IPS DF 4.7 (cell line): ENCODE measurements at regions not wholly inside any gene's neighbourhood (a gene's known extent, or its start where the extent isn't known, plus 50 kb on each side); places are given as distances from the start of the nearest gene placed in this dataset.
"Not testable (repeated sequence)": the region's sequence is repeated elsewhere in the genome, so short reads cannot be mapped to it uniquely, and the experiment has no call there.

Source experiments
- DNase-seq: peaks from one replicate; pipeline ENCODE4 v3.0.0-alpha.2; 2013; ENCODE audit warnings: low spot score; ENCODE audit errors: extremely low read depth

GRCh38 chr7:68679459-68680234 is 918.6 kb upstream of the AUTS2 start:
- DNase-seq, result no peak

DNA sequence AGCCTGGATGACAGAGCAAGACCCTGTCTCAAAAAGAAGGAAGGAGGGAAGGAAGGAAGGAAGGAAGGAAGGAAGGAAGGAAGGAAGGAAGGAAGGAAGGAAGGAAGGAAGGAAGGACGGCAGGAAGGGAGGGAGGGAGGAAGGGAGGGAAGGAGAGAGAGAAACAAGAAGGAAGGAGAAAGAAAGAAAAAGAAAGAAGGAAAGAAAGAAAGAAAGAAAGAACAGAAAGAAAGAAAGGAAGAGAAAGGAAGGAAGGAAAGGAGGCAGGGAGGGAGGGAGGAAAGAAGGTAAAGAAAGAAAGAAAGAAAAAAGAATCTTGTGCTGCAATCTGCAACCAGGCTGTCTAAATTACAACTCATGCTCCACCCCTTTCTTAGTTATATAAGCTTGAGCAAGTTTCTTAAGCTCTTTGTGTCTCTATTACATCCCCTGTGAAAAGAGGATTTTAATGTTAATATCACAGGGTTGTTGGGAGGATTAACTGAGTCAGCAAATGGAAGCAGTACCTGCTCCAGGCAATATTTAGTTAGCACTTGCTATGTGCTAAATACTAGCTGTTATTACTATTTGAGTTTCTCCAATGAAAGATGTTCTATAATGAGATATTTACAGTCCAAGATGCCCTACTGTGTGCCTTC is 917.9 kb upstream of the AUTS2 start:
- no peak for DNase-seq

DNA sequence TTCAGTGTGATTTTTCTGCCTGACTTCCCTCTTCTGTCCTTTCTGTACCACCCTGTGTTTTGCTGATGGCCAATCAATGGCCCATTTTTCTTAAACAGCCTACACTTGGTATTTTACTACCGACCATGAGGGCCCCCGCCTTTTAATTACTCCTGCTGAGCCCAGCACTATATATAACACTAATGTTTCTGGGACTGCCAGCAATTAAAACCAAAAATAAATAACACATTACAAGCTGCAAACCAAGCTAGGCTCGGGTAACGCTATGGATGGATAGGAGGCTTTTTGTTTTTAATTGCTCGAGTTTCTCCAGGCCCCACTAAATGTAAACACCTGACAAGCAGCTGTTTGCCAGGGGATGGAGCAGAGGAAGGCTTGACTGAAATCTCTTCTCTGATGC is 915.4 kb upstream of the AUTS2 start:
- no peak for DNase-seq

GRCh38 chr7:68684246-68684839 is 913.9 kb upstream of the AUTS2 start:
- no peak for DNase-seq

- DNase-seq, result no peak
These were observed 913.3 kb upstream of the AUTS2 start for GRCh38 chr7:68684996-68685395.

GRCh38 chr7:68688416-68689086 is 909.7 kb upstream of the AUTS2 start:
- DNase-seq, result no peak

DNA sequence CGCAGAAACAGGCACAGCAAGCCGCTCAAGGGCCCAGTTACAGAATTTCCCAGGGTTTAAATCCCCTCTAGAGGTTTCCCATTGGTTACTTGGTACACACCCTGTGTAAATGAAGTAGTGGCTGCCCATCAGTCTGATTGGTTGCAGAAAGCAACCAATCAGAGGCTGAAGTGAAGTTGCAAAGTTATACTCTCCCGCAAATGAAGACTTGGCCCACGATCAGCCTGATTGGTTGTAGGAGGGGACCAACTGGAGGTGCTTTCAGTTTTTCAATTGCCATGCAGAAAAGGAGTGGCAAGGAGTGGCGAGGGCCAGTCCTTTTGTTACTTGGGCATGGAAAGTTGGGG is 909.2 kb upstream of the AUTS2 start:
- DNase-seq, result no peak

- no peak for DNase-seq
These were observed 906.7 kb upstream of the AUTS2 start for GRCh38 chr7:68691261-68692216.

- DNase-seq, result no peak
These were observed 905.8 kb upstream of the AUTS2 start for GRCh38 chr7:68692511-68692910.

DNA sequence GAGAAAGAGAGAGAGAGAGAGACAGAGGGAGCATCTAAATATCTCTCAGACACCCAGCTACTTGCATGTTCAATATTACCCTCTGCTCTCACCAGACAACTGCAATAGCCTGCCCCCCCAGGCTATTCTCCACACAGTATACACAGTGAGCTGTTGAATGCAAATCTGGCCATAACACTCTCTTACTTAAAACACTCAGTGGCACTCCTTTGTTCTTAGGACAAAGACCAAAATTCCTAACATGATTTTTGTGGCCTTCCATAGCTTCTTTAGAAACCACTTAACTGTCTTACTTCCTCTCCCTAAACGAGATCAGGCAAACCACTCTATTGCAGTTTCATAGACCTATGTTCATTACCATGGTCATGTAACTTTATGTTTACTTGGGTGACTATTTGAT is 903.6 kb upstream of the AUTS2 start:
- no peak for DNase-seq

GRCh38 chr7:68697796-68698280 is 900.4 kb upstream of the AUTS2 start:
- DNase-seq, result no peak

DNA sequence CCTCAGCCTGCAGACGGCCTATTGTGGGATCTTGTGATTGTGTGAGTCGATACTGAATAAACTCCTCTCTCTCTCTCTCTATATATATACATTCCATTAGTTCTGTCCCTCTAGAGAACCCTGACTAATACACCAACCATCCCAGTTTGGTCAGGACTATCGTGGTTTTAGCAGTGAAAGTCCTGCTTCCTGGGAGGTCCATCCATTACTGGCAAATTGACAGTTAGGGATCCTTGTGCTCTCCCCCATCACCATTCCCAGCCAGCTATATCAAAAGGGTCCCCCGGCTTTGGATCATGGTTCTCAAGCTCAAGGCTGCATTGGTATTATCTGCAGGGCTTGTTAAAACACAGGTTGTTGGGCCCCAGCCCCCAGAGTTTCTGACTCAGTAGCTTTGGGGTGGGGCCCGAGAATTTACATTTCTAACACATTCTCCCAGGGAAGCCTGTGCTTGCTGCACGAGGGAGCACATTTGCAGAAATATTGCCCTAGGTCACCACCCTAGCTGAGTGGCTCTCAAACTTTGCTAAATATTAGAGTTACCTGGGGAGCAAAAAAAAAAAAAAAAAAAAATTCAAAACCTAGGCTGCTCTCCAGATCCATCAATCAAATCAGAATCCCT is 899.1 kb upstream of the AUTS2 start:
- no peak for DNase-seq

DNA sequence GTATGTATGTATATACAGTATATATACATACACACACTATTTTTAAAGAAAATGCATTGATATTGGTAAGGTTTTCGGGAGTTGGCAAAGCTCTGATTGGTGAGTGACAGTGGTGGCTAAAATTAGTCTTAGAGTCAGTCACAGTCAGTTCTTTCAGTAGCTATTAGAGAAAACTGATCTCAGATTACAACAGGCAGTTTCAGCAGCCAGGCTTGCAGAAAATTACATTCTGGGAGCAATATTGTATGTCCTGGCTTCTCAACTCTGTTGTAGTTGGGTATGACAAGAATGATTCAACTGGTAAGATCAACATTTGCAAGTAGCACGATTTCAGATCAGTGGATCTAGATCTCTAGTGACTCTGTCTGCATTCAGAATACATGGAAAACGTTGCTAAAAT is 897.9 kb upstream of the AUTS2 start:
- no peak for DNase-seq

DNA sequence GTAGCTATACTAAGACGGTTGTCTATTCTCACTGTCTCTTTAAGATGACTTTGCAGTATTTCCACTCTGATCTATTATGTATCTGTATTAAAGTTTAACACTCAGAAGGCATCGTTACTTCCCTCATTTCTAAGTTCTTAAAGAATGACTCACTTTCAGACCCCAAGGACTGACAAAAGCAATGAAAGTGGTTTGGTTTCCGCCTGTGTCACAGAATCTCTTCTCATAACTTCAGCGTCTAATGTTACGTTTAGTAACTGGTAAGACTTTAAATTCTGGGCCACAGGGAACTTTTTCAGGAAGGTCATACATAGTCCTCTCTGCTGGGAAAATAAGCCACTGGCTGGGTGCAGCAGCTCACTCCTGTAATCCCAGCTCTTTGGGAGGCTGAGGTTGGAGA is 892.0 kb upstream of the AUTS2 start:
- no peak for DNase-seq

- DNase-seq, result no peak
These were observed 891.1 kb upstream of the AUTS2 start for GRCh38 chr7:68707159-68707558.

GRCh38 chr7:68707958-68708357 is 890.3 kb upstream of the AUTS2 start:
- no peak for DNase-seq

GRCh38 chr7:68712956-68713495 is 885.2 kb upstream of the AUTS2 start:
- DNase-seq, result no peak

DNA sequence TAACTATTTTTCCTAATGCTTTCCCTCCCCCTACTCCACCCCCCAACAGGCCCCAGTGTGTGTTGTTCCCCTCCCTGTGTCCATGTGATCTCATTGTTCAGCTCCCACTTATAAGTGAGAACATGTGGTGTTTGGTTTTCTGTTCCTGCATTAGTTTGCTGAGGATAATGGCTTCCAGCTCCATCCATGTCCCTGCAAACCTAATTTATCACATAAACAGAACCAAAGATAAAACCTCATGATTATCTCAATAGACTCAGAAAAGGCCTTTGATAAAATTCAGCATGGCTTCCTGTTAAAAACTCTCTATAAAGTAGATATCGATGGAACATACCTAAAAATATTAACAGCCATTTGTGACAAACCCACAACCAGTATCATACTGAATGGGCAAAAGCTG is 884.1 kb upstream of the AUTS2 start:
- not testable (repeated sequence) for DNase-seq

GRCh38 chr7:68715907-68716306 is 882.4 kb upstream of the AUTS2 start:
- DNase-seq, result no peak

DNA sequence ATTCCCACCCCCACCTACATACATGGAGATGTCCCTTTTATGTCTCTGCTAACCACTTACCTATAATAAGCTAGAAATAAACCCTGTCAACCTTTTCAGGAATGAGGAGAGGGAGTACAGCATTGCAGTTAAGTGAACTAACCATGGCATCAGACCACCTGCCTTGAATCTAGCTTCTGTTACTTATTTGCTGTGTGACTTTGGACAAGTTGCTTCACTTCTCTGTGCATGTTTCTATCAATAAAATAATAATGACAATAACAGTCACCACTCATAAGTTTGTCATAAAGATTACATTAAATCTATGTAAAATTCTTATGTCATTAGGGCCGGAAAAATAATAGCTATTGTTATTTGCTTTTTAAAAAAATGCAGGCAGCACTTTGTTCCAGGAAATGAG is 881.1 kb upstream of the AUTS2 start:
- no peak for DNase-seq
